ENCODE measurements at regions not wholly inside any gene's neighbourhood (a gene's known extent, or its start where the extent isn't known, plus 50 kb on each side); places are given as distances from the start of the nearest gene placed in this dataset.

DNA sequence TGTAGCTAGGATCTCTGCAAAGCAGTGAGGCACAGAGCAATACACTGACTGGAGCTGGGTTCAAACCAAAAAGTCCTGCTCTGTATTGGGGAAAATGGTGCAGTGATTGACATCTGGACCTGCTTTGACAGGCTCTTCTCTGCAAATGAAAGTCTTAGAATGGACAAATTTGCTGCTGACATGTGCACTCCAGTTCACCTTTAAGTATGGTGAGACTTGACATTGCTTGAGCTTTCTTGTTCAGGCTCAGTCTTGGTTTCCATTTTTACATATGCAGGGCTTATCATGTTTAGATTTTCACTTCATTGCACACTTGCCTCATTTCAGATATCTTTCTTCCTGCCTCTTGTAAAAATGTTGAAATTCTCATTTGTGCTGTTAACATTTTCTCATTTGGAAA is 1655.0 kb downstream of the MRPL39 start:
- H3K9me3 ChIP-seq, result no peaks in the 10 kb centered on the region
- intact Hi-C loops (cut with DNase I), result no loop called here
- no peak for ATAC-seq
- TF ChIP-seq, protein P1, sequence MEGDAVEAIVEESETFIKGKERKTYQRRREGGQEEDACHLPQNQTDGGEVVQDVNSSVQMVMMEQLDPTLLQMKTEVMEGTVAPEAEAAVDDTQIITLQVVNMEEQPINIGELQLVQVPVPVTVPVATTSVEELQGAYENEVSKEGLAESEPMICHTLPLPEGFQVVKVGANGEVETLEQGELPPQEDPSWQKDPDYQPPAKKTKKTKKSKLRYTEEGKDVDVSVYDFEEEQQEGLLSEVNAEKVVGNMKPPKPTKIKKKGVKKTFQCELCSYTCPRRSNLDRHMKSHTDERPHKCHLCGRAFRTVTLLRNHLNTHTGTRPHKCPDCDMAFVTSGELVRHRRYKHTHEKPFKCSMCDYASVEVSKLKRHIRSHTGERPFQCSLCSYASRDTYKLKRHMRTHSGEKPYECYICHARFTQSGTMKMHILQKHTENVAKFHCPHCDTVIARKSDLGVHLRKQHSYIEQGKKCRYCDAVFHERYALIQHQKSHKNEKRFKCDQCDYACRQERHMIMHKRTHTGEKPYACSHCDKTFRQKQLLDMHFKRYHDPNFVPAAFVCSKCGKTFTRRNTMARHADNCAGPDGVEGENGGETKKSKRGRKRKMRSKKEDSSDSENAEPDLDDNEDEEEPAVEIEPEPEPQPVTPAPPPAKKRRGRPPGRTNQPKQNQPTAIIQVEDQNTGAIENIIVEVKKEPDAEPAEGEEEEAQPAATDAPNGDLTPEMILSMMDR (IDR thresholded peaks at IDR 0.05), result no peak
- no peak for DNase-seq
- no peaks in the 10 kb centered on the region for H3K36me3 ChIP-seq
- H3K27me3 ChIP-seq, result peaks cover 6% of the 10 kb centered on the region
- no peak overlapping the region for H3K4me3 ChIP-seq
- no peaks in the 10 kb centered on the region for H3K4me1 ChIP-seq
- no peak overlapping the region for H3K27ac ChIP-seq

DNA sequence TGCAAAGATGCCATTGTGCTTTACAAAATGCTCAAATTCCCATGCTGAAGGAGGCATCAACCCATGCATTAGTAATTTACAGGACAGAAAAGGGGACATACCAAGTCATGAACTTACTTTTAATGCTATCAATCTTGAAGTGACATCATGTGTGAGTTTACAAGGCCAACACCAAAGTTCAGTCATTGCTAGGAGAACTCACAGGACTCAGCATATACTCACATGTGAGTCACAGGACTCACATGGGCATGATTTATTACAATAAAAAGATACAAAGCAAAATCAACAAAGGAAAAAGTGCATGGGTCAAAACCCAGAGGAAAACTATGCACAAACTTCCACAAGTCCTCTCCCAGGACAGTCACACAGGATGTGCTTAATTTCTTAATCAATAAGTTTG is 1656.0 kb downstream of the MRPL39 start:
- Histone ChIP-seq H3K27ac (no peak overlapping the region), H3K9me3 (no peaks in the 10 kb centered on the region), H3K36me3 (no peaks in the 10 kb centered on the region), H3K27me3 (peaks cover 6% of the 10 kb centered on the region), H3K4me1 (no peaks in the 10 kb centered on the region), H3K4me3 (no peak overlapping the region)
- intact Hi-C loops (cut with DNase I), result no loop called here
- TF ChIP-seq, protein P1 (IDR thresholded peaks at IDR 0.05), result no peak
- ATAC-seq (no peak), DNase-seq (no peak)

DNA sequence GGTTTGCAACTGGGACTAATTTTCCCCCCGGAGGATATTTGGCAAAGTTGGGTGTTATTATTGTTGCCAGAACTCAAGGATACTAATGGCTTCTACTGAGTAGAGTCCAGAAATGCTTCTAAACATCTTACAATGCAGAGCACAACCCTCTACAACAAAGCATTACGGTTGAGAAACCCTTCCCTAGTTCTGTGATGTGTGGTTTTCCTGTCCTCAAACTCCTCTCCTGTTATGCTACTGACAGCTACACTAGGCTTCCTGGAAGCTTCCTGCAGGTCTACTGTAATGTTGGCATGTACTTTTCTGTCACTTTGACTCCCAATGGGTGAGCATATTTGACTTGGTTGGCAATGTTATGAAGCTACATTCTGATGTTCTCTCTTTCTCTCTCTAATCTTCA is 1656.9 kb downstream of the MRPL39 start:
- Histone ChIP-seq H3K36me3 (no peaks in the 10 kb centered on the region), H3K4me3 (no peak overlapping the region), H3K4me1 (no peaks in the 10 kb centered on the region), H3K27me3 (peaks cover 6% of the 10 kb centered on the region), H3K27ac (no peak overlapping the region), H3K9me3 (no peaks in the 10 kb centered on the region)
- ATAC-seq (no peak), DNase-seq (no peak)
- TF ChIP-seq, protein P1 (IDR thresholded peaks at IDR 0.05), result no peak
- intact Hi-C loops (cut with DNase I), result no loop called here

DNA sequence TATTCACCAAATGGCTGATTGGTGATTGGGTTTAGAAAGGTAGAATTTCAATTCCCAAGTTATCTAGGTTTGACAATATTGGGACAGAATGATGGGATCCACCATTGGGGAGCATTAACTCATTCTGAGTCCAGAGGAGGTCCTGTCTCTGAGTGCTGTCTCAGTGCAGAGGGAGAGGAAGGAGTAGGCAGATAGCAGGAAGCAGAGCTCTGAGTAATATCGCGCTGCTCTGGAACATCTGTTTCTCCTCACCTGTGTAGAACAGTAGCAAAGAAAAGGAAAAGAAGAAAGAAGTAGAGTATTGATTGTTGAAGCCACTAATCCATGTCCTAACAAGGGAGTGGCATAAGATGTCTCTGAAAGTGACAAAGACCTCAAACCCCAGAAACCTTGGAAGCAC is 1657.8 kb downstream of the MRPL39 start:
- ATAC-seq (no peak), DNase-seq (no peak)
- no peaks in the 10 kb centered on the region for H3K4me1 ChIP-seq
- H3K27ac ChIP-seq, result no peak overlapping the region
- no peaks in the 10 kb centered on the region for H3K9me3 ChIP-seq
- intact Hi-C loops (cut with DNase I), result no loop called here
- TF ChIP-seq, protein P1 (IDR thresholded peaks at IDR 0.05), result no peak
- no peak overlapping the region for H3K4me3 ChIP-seq
- no peaks in the 10 kb centered on the region for H3K27me3 ChIP-seq
- H3K36me3 ChIP-seq, result no peaks in the 10 kb centered on the region

DNA sequence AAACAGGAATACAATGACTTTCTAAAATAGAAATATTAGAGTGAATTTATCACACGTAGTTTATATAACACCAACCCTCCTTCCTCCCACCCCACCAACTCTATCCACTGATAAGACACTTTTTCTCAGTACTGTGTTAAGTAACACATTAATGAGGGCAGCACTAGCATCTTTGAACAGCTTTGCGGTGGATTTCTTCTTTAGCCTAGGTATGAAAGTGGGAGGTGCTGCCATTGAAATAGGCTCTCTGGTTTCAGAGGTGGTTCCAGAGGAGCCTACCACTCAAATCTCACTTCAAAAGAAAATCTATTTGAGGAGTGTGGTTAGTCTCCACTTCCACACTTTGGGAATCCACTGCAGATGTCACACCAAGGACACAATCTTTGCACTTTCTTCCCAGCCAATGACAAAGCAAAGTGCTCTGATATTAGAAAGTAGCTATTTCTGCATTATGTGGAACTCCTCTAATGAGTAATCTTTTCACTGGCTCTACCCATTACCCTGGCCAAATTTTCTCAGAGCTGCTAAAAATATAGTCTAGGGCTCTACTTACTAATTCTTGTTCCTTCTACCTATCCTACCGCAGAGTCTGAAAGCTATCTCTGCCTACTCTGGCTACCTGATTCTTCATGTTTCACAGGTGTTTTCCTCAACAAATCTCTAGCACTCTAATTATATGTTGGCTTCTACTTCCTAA is 1667.8 kb downstream of the MRPL39 start:
- ATAC-seq, result no peak
- H3K9me3 ChIP-seq, result no peaks in the 10 kb centered on the region
- TF ChIP-seq, protein P1 (IDR thresholded peaks at IDR 0.05), result no peak
- H3K4me3 ChIP-seq, result no peak overlapping the region
- no peaks in the 10 kb centered on the region for H3K27me3 ChIP-seq
- intact Hi-C loops (cut with DNase I), result no loop called here
- H3K4me1 ChIP-seq, result no peaks in the 10 kb centered on the region
- no peak for DNase-seq
- H3K27ac ChIP-seq, result no peak overlapping the region
- H3K36me3 ChIP-seq, result no peaks in the 10 kb centered on the region

DNA sequence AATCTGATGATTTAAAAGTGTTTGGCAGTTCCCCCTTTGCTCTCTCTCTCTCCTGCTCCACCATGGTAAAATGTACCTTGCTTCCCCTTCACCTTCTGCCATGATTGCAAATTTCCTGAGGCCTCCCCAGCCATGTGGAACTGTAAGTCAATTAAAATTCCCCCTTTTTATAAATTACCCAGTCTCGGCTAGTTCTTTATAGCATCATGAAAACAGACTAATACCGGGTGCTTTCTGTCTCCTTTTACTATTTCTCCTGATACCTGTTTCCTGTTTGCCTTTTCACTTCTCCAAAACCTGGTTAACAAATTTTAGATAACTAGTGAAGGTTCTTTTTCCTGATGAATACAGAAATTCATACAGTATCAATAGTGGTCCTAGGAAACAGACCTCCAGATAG is 1670.3 kb downstream of the MRPL39 start:
- Histone ChIP-seq H3K27ac (no peak overlapping the region), H3K4me1 (no peaks in the 10 kb centered on the region), H3K27me3 (no peaks in the 10 kb centered on the region), H3K9me3 (no peaks in the 10 kb centered on the region), H3K36me3 (no peaks in the 10 kb centered on the region), H3K4me3 (no peak overlapping the region)
- intact Hi-C loops (cut with DNase I), result no loop called here
- ATAC-seq (no peak), DNase-seq (no peak)
- TF ChIP-seq, protein P1 (IDR thresholded peaks at IDR 0.05), result no peak
